ENCODE measurements at regions not wholly inside any gene's neighbourhood (a gene's known extent, or its start where the extent isn't known, plus 50 kb on each side); places are given as distances from the start of the nearest gene placed in this dataset.

- TF ChIP-seq CTCF (conservative IDR thresholded peaks at IDR 0.05; ENCODE audit: low read depth, low read length), result no peak
- H3K4me3 ChIP-seq (ENCODE audit: low read length), result no peak overlapping the region
- no peak for DNase-seq (ENCODE audit: low read depth)
Observed at GRCh38 chr16:6852643-6853225, 479.9 kb upstream of the RBFOX1 start.

GRCh38 chr16:6846452-6846851 is 486.2 kb upstream of the RBFOX1 start:
- no peak overlapping the region for H3K4me3 ChIP-seq (ENCODE audit: low read length)
- no peak for TF ChIP-seq CTCF (conservative IDR thresholded peaks at IDR 0.05; ENCODE audit: low read depth, low read length)
- no peak for DNase-seq (ENCODE audit: low read depth)

GRCh38 chr16:6841392-6841791 is 491.3 kb upstream of the RBFOX1 start:
- DNase-seq (ENCODE audit: low read depth), result no peak
- TF ChIP-seq CTCF (conservative IDR thresholded peaks at IDR 0.05; ENCODE audit: low read depth, low read length), result no peak
- H3K4me3 ChIP-seq (ENCODE audit: low read length), result no peak overlapping the region

GRCh38 chr16:6837722-6838121 is 494.9 kb upstream of the RBFOX1 start:
- H3K4me3 ChIP-seq (ENCODE audit: low read length), result no peak overlapping the region
- no peak for TF ChIP-seq CTCF (conservative IDR thresholded peaks at IDR 0.05; ENCODE audit: low read depth, low read length)

GRCh38 chr16:6836766-6837165 is 495.9 kb upstream of the RBFOX1 start:
- TF ChIP-seq CTCF (conservative IDR thresholded peaks at IDR 0.05; ENCODE audit: low read depth, low read length), result no peak
- DNase-seq (ENCODE audit: low read depth), result no peak
- H3K4me3 ChIP-seq (ENCODE audit: low read length), result no peak overlapping the region

More at GRCh38 chr16:6837722-6838121, 494.9 kb upstream of the RBFOX1 start:
- no peak for DNase-seq (ENCODE audit: low read depth)

GRCh38 chr16:6835941-6836340 is 496.7 kb upstream of the RBFOX1 start:
- DNase-seq (ENCODE audit: low read depth), result no peak
- no peak for TF ChIP-seq CTCF (conservative IDR thresholded peaks at IDR 0.05; ENCODE audit: low read depth, low read length)
- H3K4me3 ChIP-seq (ENCODE audit: low read length), result no peak overlapping the region

GRCh38 chr16:6835516-6835915 is 497.1 kb upstream of the RBFOX1 start:
- no peak for DNase-seq (ENCODE audit: low read depth)
- no peak overlapping the region for H3K4me3 ChIP-seq (ENCODE audit: low read length)
- TF ChIP-seq CTCF (conservative IDR thresholded peaks at IDR 0.05; ENCODE audit: low read depth, low read length), result no peak
